K562 (cell line): ENCODE measurements at regions not wholly inside any gene's neighbourhood (a gene's known extent, or its start where the extent isn't known, plus 50 kb on each side); places are given as distances from the start of the nearest gene placed in this dataset.

Source experiments
- ATAC-seq: fragments of 200-7000 bp; cut with Tn5 transposase; 3 replicates; pipeline ENCODE4 v1.9.1; 2020; ENCODE audit warnings: moderate library complexity
- BruUV-seq: library from RNA; stranded (reverse); fragments of 400-500 nt; replicated peaks from 2 replicates; lab custom pipeline; 2021; lab: Mats Ljungman, UMichigan
- CTCF ChIA-PET: fragments of 300-600 bp; formaldehyde crosslinking; extraction: SDS; loops from one replicate; lab custom pipeline; 2021; ENCODE audit warnings: low intra/inter-chr PET ratio; lab: Yijun Ruan, JAX
- POLR2A ChIA-PET: fragments of 300-600, 350-650 bp; sonication (Branson Sonifier 250); formaldehyde crosslinking; extraction: SDS; loops from one replicate; lab custom pipeline; 2021; ENCODE audit warnings: antibody characterized with exemption, inconsistent platforms; lab: Yijun Ruan, JAX
- DNase-seq, 4 experiments: peaks; one replicate each; pipeline versions ENCODE4 v3.0.0 to v3.0.0-alpha.2; 2011 to 2018; ENCODE audit warnings: low spot score in 3 of 4, mixed read lengths in 3 of 4; ENCODE audit errors: extremely low read depth in 1 of 4
- FAIRE-seq: peaks from 2 replicates; lab custom pipeline; 2011; peaks lifted over from hg19 to GRCh38; lab: Jason Lieb, UNC
- H2AFZ ChIP-seq: 2 replicates; pipeline ENCODE4 v1.6.0; 2011; ENCODE audit warnings: low read depth, low read length, control low read depth, inconsistent platforms
- H3K27ac ChIP-seq: fragments of 200-600 bp; 3 replicates; pipeline ENCODE4 v1.8.0; 2011; ENCODE audit warnings: low read depth, mild to moderate bottlenecking, control low read depth, inconsistent platforms, low read length, moderate library complexity, mixed read lengths; ENCODE audit errors: extremely low read depth
- H3K27me3 ChIP-seq, 2 experiments: fragments of 300-600 bp in 1 of 2; 2 replicates in 1 of 2; 3 replicates in 1 of 2; pipeline versions ENCODE4 v1.6.0 to v1.8.0; 2011; ENCODE audit warnings: inconsistent platforms in 2 of 2, low read length in 2 of 2, mild to moderate bottlenecking in 1 of 2, mixed read lengths in 1 of 2, moderate library complexity in 1 of 2; ENCODE audit not compliant: control insufficient read depth in 2 of 2, insufficient read depth in 2 of 2
- H3K36me3 ChIP-seq: fragments of 300-600 bp; 3 replicates; pipeline ENCODE4 v1.8.0; 2011; ENCODE audit warnings: mild to moderate bottlenecking, low read length, inconsistent platforms; ENCODE audit not compliant: control insufficient read depth, insufficient read depth
- H3K4me1 ChIP-seq, 2 experiments: fragments of 200-600 bp in 1 of 2; replicated peaks in 1 of 2; 2 replicates in 1 of 2; 3 replicates in 1 of 2; pipeline versions ENCODE4 v1.5.1 to v1.8.0; 2011; ENCODE audit warnings: inconsistent platforms in 2 of 2, low read length in 2 of 2, mild to moderate bottlenecking in 1 of 2, mixed read lengths in 1 of 2, moderate library complexity in 1 of 2; ENCODE audit not compliant: control insufficient read depth in 2 of 2, insufficient read depth in 2 of 2
- H3K4me2 ChIP-seq: 2 replicates; pipeline ENCODE4 v1.6.1; 2011; ENCODE audit warnings: low read length, control low read depth, inconsistent platforms, mixed read lengths; ENCODE audit not compliant: insufficient read depth
- H3K4me3 ChIP-seq: fragments of 200-600 bp; sonication (generic), shearing (Covaris generic); 2 replicates; pipeline ENCODE4 v1.5.1; 2016; ENCODE audit warnings: control low read depth, inconsistent platforms
- H3K79me2 ChIP-seq: fragments of 200-600 bp; 3 replicates; pipeline ENCODE4 v1.8.0; 2011; ENCODE audit warnings: low read length, inconsistent platforms; ENCODE audit not compliant: control insufficient read depth, insufficient read depth
- H3K9ac ChIP-seq, 2 experiments: 2 replicates each; pipeline versions ENCODE4 v1.6.0 to v1.6.1; 2011; ENCODE audit warnings: low read depth in 2 of 2, low read length in 2 of 2, control low read depth in 1 of 2, inconsistent platforms in 1 of 2, mild to moderate bottlenecking in 1 of 2, mixed read lengths in 1 of 2; ENCODE audit not compliant: insufficient read depth in 1 of 2
- H3K9me1 ChIP-seq: one replicate; pipeline ENCODE4 v1.6.0; 2011; ENCODE audit warnings: inconsistent platforms, mild to moderate bottlenecking, low read length, moderate library complexity; ENCODE audit not compliant: control insufficient read depth, insufficient read depth
- H3K9me3 ChIP-seq: replicated peaks from 2 replicates; pipeline ENCODE4 v1.5.1; 2011; ENCODE audit warnings: low read depth, low read length, inconsistent platforms; ENCODE audit not compliant: control insufficient read depth, insufficient read depth
- H4K20me1 ChIP-seq: replicated peaks from 2 replicates; pipeline ENCODE4 v1.6.1; 2011; ENCODE audit warnings: low read length, inconsistent platforms, mixed read lengths; ENCODE audit not compliant: control insufficient read depth, insufficient read depth
- BDP1 ChIP-seq: IDR thresholded peaks from 3 replicates; pipeline ENCODE4 v1.6.1; 2011; ENCODE audit not compliant: insufficient read length, insufficient read depth
- ETS2 ChIP-seq: IDR thresholded peaks from 2 replicates; pipeline ENCODE4 v1.6.1; 2016; ENCODE audit warnings: borderline replicate concordance, missing genetic modification characterization, mild to moderate bottlenecking, moderate library complexity, missing compliant biosample characterization; ENCODE audit not compliant: poor library complexity, severe bottlenecking
- HNRNPL ChIP-seq: fragments of 200-400 bp; formaldehyde crosslinking; IDR thresholded peaks from 2 replicates; pipeline ENCODE4 v1.6.1; 2017; ENCODE audit warnings: low read depth, mild to moderate bottlenecking, low read length
- IRF2 ChIP-seq: sonication (generic); formaldehyde crosslinking; IDR thresholded peaks from 2 replicates; pipeline ENCODE4 v1.8.1; 2022; ENCODE audit warnings: mild to moderate bottlenecking, missing genetic modification reagents
- MTA1 ChIP-seq: fragments of 450-650 bp; IDR thresholded peaks from 2 replicates; pipeline ENCODE4 v1.6.1; 2017; ENCODE audit warnings: borderline replicate concordance
- NR4A1 ChIP-seq, 2 experiments: fragments of 250-450 bp in 1 of 2; fragments of 450-650 bp in 1 of 2; sonication (Bioruptor Pico) in 1 of 2; IDR thresholded peaks; 2 replicates each; pipeline versions ENCODE4 v1.4.0 to v1.6.1; 2016 to 2020; ENCODE audit warnings: mild to moderate bottlenecking in 2 of 2, missing compliant biosample characterization in 1 of 2, missing genetic modification characterization in 1 of 2, moderate library complexity in 1 of 2
- SMARCA4 ChIP-seq: fragments of 450-650 bp; IDR thresholded peaks from 2 replicates; pipeline ENCODE4 v1.6.1; 2016
- SMARCE1 ChIP-seq: fragments of 450-650 bp; IDR thresholded peaks from 2 replicates; pipeline ENCODE4 v1.7.1; 2016; ENCODE audit warnings: mild to moderate bottlenecking
- STAG1 ChIP-seq: sonication (generic); formaldehyde crosslinking; IDR thresholded peaks from 2 replicates; pipeline ENCODE4 v1.5.0; 2020; ENCODE audit warnings: missing genetic modification reagents, borderline replicate concordance
- TBP ChIP-seq: optimal IDR thresholded peaks from 2 replicates; pipeline ENCODE3; 2011; ENCODE audit warnings: low read depth, low read length, improper control_type of control experiment
- THRAP3 ChIP-seq: fragments of 450-650 bp; IDR thresholded peaks from 2 replicates; pipeline ENCODE4 v1.6.1; 2016; ENCODE audit warnings: mild to moderate bottlenecking, inconsistent platforms, borderline replicate concordance
- WHSC1 ChIP-seq: IDR thresholded peaks from one replicate; pipeline ENCODE4 v1.6.1; 2012; ENCODE audit warnings: low read length, control low read depth, inconsistent platforms
- ZFP36 ChIP-seq: fragments of 150-350 bp; IDR thresholded peaks from 2 replicates; pipeline ENCODE4 v1.6.1; 2018; ENCODE audit warnings: low read length, low read depth; ENCODE audit not compliant: partially characterized antibody
- ZNF121 ChIP-seq: sonication (generic); formaldehyde crosslinking; conservative IDR thresholded peaks from 2 replicates; pipeline ENCODE4 v1.8.0; 2022; ENCODE audit warnings: missing genetic modification reagents
- ZNF311 ChIP-seq: fragments of 250-450 bp; sonication (Bioruptor Pico); IDR thresholded peaks from 2 replicates; pipeline ENCODE4 v1.4.0; 2020; ENCODE audit warnings: mild to moderate bottlenecking, moderate library complexity
- ZNF57 ChIP-seq: fragments of 450-650 bp; formaldehyde crosslinking; IDR thresholded peaks from 2 replicates; pipeline ENCODE4 v1.4.0; 2020; ENCODE audit warnings: mild to moderate bottlenecking, moderate library complexity
- ZNF655 ChIP-seq: fragments of 250-450 bp; sonication (Bioruptor Pico); IDR thresholded peaks from 2 replicates; pipeline ENCODE4 v1.5.0; 2021
- ZNF707 ChIP-seq: fragments of 250-450 bp; sonication (Bioruptor Pico); conservative IDR thresholded peaks from 2 replicates; pipeline ENCODE4 v1.8.0; 2022; ENCODE audit warnings: inconsistent platforms, mild to moderate bottlenecking, moderate library complexity
- ZNF75A ChIP-seq: fragments of 450-650 bp; formaldehyde crosslinking; IDR thresholded peaks from 2 replicates; pipeline ENCODE4 v1.4.0; 2020; ENCODE audit warnings: mild to moderate bottlenecking
- whole genome bisulfite sequencing: fragments of 100-300 bp; shearing (Covaris generic); methylation state at CpG from one replicate; pipeline ENCODE4 v1.1.6; 2016; ENCODE audit warnings: low coverage, mixed read lengths; ENCODE audit not compliant: insufficient coverage; ENCODE audit errors: missing lambda C conversion rate; 5-methylcytosine and 5-hydroxymethylcytosine counted together
- in situ Hi-C: fragments of 300-500 bp; cut with MboI; formaldehyde crosslinking; loops from 4 replicates; pipeline ENCODE4 v1.15.0; 2018; ENCODE audit warnings: inconsistent platforms, mixed read lengths
- intact Hi-C: fragments of 100-400 bp; cut with micrococcal nuclease; formaldehyde crosslinking; loops from 2 replicates; pipeline ENCODE4 v1.14.2; 2022

- ATAC-seq: no peak
- TF ChIP-seq THRAP3: no peak
- TF ChIP-seq BDP1: no peak
- no peak for TF ChIP-seq TBP
- TF ChIP-seq SMARCA4: no peak
- TF ChIP-seq HNRNPL: no peak
- TF ChIP-seq ZNF707 (CRISPR knock-in tag): no peak
- no peak for TF ChIP-seq WHSC1
- no peak for TF ChIP-seq IRF2 (CRISPR knock-in tag)
- TF ChIP-seq ZNF121 (CRISPR knock-in tag): no peak
- TF ChIP-seq, all 486 proteins: peak for 0
- H3K79me2 ChIP-seq: no peaks in the 10 kb centered on the region
- BruUV-seq: no TSS peak
- H3K27ac ChIP-seq: no peak overlapping the region
- no peaks in the 10 kb centered on the region for H4K20me1 ChIP-seq
- ChIA-PET POLR2A (no interaction called here), CTCF (no interaction called here)
- H2AFZ ChIP-seq: no peak overlapping the region
- no peaks in the 10 kb centered on the region for H3K9me1 ChIP-seq
- DNase-seq (no peak), FAIRE-seq (no peak)
- H3K9me3 ChIP-seq: no peaks in the 10 kb centered on the region
- 0% methylated on average over 1 of the region's 1 CpG for WGBS
- no peaks in the 10 kb centered on the region for H3K36me3 ChIP-seq
- no peak overlapping the region for H3K4me2 ChIP-seq
- no peaks in the 10 kb centered on the region for H3K27me3 ChIP-seq
- H3K9ac ChIP-seq: no peak overlapping the region
- in situ Hi-C loops: no loop called here
- H3K4me3 ChIP-seq: no peak overlapping the region
- intact Hi-C loops: no loop called here
- no peaks in the 10 kb centered on the region for H3K4me1 ChIP-seq
Observed at GRCh38 chr13:93172109-93172508, 54.5 kb upstream of the GPC6 start.

- no peaks in the 10 kb centered on the region for H3K9me1 ChIP-seq
- no peaks in the 10 kb centered on the region for H3K4me1 ChIP-seq
- CTCF ChIA-PET: no interaction called here
- POLR2A ChIA-PET: no interaction called here
- H3K4me2 ChIP-seq: no peak overlapping the region
- FAIRE-seq: no peak
- in situ Hi-C loops: no loop called here
- H3K79me2 ChIP-seq: no peaks in the 10 kb centered on the region
- H3K4me3 ChIP-seq: no peak overlapping the region
- H3K27ac ChIP-seq: no peak overlapping the region
- no peak for ATAC-seq
- H3K9ac ChIP-seq: no peak overlapping the region
- H4K20me1 ChIP-seq: no peaks in the 10 kb centered on the region
- intact Hi-C loops: no loop called here
- H2AFZ ChIP-seq: no peak overlapping the region
- H3K9me3 ChIP-seq: no peaks in the 10 kb centered on the region
- no CpG with 5 or more reads among the region's 1 CpG for WGBS
- H3K27me3 ChIP-seq: no peaks in the 10 kb centered on the region
- DNase-seq: no peak
- no TSS peak for BruUV-seq
- no peaks in the 10 kb centered on the region for H3K36me3 ChIP-seq
- TF ChIP-seq ZNF57 (CRISPR knock-in tag): no peak
- TF ChIP-seq ZFP36: no peak
- TF ChIP-seq STAG1 (CRISPR knock-in tag): no peak
- no peak for TF ChIP-seq ZNF75A (CRISPR knock-in tag)
- TF ChIP-seq ZNF655: no peak
- TF ChIP-seq ZNF311 (CRISPR knock-in tag): no peak
- no peak for TF ChIP-seq NR4A1 (CRISPR knock-in tag; IDR thresholded peaks at IDR 0.05)
- TF ChIP-seq NR4A1 (tag; IDR thresholded peaks at IDR 0.05): no peak
- no peak for TF ChIP-seq ETS2 (tag)
- no peak for TF ChIP-seq SMARCE1
- no peak for TF ChIP-seq MTA1
Observed at GRCh38 chr13:93173654-93174053, 53.0 kb upstream of the GPC6 start.
